GM18498 (cell line): ENCODE measurements at regions not wholly inside any gene's neighbourhood (a gene's known extent, or its start where the extent isn't known, plus 50 kb on each side); places are given as distances from the start of the nearest gene placed in this dataset.

Experiments used
- ATAC-seq: cut with Tn5 transposase; IDR thresholded peaks from one replicate; pipeline ENCODE4 v1.9.1; 2021; ENCODE audit warnings: mild to moderate bottlenecking, moderate library complexity; ENCODE audit not compliant: unreplicated experiment

DNA sequence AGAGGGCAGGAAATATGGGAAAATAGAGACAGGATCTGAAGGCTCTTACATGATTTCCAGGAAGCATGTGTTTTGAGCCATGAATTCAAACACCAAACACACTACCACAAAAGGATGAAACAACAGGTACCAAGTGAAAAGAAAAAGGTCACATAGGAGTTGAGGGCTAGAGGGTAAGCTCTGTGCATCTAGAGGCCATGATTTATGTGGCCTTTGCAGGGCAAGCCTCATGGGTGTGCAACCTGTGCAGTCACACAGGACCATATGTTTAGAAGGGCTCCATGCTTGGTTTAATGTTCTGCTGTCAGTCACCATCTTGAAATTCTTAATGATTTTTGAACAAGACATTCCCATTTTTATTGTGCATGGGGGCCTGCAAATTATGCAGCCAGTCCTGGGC is 134.5 kb upstream of the CCDC68 start:
- ATAC-seq = no peak

DNA sequence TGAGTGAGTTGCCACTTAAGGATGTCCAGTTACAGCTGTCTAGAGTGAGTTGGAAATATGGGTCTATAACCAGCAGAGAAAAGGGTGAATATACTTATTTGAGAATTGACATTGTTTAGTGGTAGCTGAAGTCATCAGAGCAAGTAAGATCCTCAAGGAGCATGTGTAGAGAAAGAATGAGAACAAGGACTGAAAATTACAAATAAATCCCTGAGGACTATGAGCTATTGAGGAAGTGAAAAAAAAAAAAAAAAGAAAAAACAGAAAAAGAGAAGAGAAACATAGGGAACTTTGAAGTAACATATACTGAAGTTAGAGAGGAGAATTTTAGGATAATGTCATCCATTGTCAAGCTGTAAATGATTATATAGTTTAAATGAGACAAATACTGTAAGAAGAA is 134.0 kb upstream of the CCDC68 start:
- ATAC-seq = no peak

DNA sequence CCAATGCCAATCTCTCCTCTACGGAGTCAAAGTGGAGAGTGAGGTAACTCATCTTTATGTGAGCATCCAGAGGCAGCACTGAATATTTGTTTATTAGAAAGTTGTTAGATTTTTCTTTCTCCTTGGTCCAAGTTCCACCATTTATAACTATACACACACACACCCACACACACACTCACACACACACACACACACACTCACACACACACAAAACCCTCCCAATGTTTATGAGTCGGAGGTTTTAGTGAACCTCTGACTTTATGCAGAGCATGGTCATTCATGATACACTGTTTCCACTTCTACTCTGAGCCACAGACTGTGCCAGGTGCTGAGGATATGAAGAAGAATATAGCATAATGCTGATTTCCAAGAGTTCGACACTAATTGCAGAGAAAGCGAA is 132.9 kb upstream of the CCDC68 start:
- ATAC-seq = no peak

DNA sequence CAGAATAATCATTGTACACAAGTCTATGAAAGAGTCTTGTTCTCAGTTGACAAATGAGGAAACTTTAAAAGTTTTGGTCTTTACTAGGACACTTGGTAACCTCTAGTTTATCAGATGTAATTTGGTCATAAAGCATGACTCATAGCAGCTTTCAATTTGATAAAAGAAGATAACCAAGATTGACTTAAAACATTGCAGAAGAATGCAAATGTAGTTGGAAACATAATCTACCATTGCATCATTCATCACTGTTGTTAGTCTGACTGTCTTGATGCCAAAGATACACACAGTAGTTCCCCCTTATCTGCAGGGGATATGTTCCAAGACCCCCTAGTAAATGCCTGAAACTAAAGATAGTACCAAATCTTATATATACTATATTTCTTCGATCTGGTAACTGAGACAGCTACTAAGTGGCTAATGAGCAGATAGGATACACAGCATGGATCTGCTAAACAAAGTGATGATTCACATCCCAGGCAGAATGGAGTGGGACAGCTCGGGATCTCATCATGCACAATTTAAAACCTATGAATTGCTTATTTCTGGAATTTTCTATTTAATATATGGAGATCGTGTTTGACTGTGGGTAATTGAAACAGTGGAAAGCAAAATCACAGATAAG is 131.4 kb upstream of the CCDC68 start:
- no peak for ATAC-seq

DNA sequence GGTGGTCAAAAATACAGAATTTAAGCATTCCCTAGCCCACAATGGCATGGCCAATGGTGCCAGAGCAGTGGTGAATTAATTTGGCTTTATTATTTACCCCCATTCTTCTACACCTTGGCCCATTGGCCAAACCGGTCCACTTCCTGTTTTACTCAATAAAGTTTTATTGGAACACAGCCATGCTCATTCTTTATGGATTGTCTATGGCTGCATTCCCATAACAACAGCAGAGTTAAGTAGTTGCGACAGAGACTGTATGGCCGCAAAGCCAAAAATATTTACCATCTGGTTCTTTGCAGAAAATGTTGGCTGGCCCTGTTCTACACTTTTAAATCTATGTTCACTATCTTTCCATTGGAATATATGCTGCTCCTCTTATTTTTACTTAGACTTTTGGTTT is 130.3 kb upstream of the CCDC68 start:
- no peak for ATAC-seq

DNA sequence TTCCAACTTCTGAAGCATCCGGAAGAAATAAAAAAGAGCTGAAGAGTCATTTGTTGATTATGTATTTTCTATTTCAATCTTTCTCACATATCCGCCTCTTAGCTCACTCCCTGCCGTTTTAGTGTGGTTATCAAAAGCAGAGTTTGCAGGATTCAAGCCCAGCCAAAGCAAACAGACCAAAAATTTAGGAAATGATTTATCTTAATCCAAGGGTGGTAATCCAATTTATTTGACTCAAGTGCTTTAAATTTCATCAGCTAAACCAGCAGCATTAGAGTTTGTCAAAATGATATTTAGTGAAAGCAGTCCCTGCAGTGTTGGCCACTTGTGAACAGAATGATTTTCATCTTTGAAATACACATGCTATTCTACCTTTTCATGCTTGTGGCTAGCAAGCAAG is 129.3 kb upstream of the CCDC68 start:
- no peak for ATAC-seq

DNA sequence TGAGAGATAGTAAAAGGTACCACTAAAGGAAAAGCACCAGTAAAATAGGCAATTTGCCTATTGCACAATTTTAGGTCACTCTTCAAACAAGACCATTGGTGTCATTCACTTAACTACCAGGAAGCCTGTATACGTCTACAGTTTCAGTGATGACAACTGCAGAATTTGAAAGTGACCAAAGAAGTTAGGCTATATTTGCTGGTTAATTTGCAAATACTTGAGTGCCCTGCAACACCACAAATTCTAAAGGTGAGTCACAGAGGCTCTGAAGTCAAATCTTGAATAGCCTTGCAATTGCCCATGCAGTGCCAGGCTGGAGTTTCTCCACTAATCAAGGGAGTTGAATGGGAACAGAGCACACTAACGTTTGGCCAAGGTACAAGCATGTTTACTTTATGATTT is 128.7 kb upstream of the CCDC68 start:
- ATAC-seq = peak; percentile 54

DNA sequence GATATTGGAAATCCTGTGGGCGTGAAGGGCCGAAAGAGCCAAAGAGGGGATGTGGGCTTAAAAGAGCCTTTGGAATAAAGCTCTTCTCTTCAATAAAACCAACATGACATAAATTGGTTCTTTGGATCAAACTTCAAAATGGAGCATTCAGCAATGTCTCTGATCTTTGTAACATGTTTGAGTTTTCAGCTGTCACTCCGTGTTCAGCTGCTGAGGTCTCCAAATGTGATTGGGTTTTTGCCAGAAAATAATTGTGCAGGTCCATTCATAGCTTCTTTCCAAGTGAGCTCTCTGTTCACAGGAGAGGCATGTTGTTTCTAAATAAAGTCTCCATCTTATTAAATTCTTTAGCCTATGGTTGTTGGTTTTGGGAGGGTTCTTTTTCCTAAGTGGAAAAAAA is 127.6 kb upstream of the CCDC68 start:
- ATAC-seq = no peak

DNA sequence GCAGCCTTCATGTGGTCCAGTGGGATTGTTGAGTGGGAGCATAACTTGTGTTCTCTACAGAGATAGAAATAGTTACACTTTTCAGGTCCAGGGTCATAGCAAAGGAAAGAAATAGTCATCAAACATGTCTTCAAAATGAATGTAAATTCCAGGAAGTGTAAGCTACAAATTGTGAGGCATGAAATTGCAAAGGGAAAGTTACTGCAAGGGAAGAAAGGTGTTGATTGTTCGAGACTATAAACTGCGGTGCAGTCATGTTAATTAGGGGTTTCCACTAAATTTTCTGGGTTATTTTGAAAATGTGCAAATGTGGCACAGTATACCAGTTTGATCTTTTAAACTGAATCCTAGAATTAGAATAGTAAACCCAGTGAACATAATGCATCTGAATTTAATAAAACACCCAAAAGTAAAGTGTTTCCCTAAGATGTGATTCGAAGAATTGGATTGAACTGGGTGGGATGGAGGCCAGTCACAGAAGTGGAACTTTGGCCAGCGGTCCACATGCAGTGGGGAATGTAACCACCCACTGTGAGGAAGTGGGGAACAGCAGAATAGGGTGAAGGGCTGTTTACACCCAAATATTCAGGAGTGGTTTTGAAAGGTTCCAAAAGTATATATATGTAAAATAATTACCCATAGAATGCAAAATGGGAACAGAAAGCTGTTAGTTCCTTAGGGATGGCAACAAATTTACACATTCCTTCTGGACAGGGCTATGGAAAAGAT is 126.5 kb upstream of the CCDC68 start:
- ATAC-seq = no peak

DNA sequence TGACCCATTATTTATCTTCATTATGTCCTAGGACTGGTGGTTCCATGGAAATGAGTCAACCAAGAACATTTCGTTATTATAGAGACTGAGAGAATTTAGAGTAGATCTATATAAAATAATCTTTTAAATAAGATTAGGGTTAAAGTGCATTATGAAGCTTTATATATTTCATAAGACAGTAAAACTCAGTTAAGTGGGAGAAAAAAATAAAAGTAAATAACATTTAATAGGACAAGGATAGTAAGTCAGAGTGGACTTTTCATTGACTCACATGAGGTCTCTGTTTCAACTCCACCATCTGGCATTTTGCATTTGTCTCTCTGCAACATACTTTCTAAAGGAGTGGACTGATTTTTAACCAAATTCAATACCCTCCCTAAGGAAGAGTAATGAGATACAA is 125.3 kb upstream of the CCDC68 start:
- ATAC-seq = no peak

DNA sequence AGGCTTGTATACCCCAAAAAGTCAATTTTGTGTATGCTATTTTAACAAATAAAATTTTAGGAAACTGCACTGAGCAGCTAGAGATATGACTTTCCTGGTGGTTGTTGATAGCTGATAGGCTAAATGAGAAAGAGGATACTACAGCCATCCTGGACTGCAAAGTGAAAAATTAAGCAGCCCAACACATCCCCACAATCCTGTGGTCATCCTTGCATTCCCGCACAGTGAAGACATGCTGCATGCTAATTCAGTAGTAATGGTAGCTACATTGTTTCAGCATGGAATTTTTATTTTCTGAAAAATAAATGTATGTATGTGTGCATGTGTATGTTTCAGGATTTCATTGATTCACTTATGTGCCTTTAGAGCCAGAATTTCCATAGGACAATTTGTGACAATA is 124.2 kb upstream of the CCDC68 start:
- ATAC-seq = no peak

DNA sequence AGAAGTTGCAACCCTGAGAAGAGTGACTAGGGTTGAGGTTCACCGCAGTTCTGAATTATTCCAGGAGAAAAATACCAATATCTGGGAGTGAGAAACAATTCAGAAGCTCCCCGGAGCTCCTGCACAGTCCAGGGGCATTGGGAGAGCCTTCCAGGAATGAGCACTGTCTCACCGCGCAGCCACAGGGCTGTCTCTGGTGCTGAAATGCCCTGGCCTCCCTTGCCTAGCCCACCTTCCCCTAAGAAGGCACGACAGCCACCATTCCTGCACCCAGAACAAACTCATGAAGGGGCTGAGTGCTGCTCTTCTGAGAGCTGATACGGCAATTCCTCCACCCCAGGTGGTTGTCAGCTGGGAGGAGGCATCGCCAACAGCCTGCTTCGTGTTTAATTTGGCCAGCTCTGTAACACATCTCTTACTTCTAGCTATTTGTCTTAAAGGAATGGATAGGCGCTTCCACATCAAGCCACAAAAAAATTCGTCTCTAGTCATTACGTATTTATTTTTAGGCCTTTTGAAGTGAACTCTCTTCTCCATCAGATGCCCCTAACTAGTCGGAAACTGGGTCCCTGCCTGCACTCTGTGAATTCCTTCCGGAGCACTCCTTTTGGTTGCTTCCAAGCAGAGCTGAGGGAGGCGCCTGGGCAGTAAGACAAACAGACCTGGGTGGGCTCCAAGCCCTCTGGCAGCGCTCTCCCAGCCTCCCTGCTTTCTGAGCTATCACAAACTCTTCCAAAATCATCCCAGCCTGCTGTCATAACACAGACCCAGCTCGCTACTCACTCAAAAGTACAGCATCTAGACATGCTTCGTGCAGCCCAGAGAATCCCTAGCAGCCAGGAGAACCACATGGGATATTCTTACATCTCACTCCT is 120.5 kb upstream of the CCDC68 start:
- ATAC-seq = no peak

DNA sequence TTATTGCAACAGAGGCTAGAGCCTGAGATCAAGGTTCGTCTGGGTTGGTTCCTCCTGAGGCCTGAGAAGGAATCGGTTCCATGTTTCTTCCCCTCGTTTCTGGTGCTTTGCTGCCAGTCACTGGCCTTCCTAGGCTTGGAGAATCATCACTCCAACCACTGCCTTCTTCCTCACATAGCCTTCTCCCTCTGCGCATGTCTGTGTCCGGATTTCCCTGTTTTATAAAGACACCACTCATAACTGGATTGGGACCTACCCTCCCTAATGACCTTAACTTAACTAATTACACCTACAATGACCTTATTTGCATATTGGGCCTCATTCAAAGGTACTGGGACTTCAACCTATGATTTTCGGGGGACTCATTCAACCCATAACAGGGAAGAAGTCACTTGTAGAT is 119.8 kb upstream of the CCDC68 start:
- no peak for ATAC-seq

DNA sequence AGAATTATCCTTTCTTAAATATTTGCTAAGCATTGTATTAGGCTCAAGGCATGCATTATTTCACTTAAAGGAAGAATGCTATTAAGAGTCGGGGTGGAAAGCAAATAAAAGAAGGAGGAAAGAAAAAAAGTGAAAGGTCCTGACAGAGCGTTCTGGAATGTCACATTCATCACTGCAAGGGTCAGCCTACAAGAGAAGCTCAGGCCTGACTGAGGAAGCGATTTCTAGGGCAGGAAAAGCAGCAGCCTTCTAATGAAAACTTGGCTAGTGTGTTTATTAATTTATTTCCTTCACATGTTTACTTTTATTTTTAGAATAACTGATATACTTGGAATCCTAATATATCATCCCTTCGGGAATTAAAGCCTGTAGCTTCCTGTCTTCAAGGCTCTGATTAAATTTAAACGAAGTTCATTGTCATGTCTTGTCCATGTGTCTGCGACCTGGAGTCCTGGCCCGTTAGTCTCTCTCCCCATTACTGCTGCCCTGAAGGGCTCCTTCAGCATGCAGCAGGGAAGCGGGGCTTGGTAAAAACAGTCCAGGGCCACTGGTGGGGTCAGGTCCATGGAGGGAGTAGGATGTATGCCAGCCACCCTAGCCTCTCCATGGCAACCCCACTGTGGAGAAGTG is 119.2 kb upstream of the CCDC68 start:
- no peak for ATAC-seq

DNA sequence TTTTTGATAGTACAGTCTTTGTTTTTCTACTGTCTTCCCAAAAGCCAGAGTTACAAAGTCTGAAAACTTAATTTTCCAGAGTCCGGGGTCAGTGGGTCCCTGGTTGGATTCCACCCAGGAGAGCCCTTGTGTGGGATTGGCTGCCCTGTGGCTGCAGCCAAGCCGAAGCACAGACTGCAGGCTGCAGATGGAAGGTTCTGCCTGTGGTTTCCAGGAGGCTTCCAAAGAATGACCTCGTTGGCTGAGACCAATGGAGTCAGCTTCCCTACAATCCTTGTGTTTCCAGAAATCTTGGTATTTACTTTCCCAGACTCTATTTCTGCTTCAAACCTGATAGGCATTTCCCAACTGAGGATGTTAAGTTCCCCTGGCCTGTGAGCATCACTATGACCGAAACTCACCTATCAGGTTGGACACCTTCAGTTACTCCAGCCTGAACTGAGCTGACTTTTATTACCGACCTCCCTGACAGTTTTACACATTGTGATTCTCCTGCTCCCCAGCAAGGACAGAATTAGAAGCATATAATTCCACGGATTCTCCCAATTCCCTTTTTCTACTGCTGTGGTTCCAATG is 117.5 kb upstream of the CCDC68 start:
- ATAC-seq = no peak

DNA sequence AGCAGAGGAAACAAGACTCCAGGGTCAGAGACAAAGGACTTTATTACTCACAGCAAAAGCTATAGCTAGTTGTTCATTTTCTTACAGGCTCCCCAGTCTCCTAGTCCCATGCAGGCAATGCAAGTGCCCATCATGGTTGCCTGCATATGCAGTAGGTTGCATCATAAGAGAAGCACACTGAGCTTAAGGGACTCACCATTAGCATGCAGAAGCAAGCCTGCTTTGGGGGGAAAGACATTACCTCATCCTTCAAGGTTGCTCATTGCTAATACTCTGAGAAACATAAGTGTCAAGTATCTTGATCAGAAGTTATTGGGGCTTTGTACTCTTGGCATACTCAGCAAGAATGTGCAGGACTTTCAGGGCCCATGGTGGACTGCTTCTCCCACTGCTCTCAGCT is 114.6 kb upstream of the CCDC68 start:
- ATAC-seq = no peak

DNA sequence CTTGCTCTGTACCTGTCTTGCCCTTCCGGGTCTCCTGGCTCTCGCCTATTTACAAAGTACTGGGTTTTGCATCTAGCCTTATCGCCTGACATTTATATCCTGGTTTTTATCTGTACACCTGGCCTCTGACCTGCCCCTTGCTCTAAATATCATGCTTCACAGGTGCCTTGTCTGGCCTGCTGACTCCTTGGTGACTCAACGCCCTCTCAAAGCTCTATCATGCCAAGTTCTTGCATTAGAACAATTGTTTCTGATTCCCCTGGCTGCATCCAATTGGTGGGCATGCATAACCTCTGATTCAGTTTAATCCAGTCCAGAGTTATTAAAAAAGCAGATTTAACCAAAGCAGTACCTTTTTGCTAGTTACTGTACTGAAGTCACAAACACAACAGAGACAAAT is 113.9 kb upstream of the CCDC68 start:
- ATAC-seq = no peak

DNA sequence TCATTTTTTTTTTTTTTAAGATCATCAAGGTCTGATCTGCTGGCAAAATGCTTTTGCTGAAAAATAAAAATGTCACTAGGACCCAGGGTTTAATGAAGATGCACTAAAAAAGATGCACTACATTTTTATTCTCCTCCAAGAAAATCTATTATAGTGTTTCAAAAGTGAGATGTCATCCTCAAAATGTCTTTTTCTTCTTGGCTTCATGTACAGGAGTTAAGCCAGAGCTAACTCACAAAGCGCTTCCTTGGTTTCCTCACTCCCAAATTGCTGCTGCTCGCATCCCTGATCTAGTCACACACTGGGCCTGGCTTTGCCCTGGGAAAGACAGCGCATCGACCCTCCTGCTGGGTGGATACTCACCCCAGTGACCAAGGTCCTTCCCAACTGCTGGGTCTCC is 113.4 kb upstream of the CCDC68 start:
- no peak for ATAC-seq

DNA sequence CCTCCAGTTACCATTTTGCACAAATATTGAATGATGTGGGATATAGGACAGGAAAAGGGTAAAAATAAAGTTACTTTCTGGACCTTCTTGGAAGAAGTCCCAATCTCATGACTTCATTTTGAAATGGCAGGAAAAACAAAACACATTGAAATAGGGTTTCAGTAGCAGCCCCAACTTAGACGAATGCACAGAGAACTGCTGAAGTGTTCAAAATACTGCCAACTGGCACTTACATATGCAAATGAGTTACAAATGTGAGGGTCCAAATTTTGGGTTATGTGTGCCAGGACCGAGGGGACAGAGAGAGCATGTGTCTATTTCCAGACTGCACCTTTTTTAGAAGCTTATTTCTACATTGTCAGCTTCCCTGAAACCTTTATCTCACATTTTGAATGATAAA is 112.9 kb upstream of the CCDC68 start:
- no peak for ATAC-seq

DNA sequence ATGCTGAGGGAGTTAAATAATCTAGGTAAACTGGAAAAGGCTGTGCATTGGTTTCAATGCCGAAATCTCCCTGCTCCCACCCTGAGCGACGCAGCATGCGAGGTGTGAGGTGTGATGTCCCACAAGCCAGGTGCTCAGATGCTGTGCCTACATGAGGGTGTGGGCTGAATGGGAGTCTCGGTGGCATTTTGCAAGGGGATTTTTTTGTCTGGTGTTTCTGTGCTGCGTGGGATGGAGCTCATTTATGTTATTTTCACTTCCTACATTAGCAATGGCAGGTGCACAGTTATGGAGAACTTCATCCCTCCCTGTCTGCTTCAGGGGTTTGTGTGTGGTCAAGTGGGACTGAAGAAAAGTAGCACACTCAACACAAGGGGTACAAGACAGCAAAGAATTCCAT is 110.2 kb upstream of the CCDC68 start:
- peak; percentile 74 for ATAC-seq

DNA sequence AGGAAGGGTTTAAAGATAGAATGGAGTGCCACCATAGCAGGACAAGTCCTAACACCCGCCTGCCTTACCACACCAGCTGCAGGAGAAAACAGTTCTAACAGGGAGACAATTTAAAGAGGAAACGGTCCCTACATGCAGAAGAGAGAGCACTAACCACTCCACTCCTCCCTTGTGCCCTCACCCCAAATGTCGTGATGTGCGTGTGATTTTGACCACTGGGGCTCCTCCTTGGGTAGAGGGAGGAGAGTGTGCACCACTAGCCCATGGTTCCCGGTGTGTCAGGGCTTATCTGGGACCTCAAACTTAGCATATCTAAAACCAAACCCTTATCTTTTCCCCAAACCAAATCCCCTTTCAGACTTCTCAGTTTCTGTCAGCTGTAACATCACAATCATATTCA is 105.5 kb upstream of the CCDC68 start:
- peak; percentile 75 for ATAC-seq
